ENCODE measurements at regions not wholly inside any gene's neighbourhood (a gene's known extent, or its start where the extent isn't known, plus 50 kb on each side); places are given as distances from the start of the nearest gene placed in this dataset.

- H3K36me3 ChIP-seq (replicated peaks in 1 of 2): no peaks in the 10 kb centered on the region
- no peaks in the 10 kb centered on the region for H3K4me1 ChIP-seq (replicated peaks in 1 of 2)
- H3K27ac ChIP-seq: no peak overlapping the region
- H3K4me3 ChIP-seq: no peak overlapping the region
- WGBS, 4 donors: 72 to 84% (median 75%) methylated on average over 4 to 5 of the region's 5 CpGs
- TF ChIP-seq POLR2A (IDR thresholded peaks at IDR 0.05) (no peak), CTCF (IDR thresholded peaks at IDR 0.05) (no peak)
- no peaks in the 10 kb centered on the region for H3K9me3 ChIP-seq (replicated peaks in 1 of 3)
- intact Hi-C loops (cut with DNase I): no loop called here
- no peak for DNase-seq
- no peaks in the 10 kb centered on the region for H3K27me3 ChIP-seq
Observed at GRCh38 chr4:186782302-186782701, 58.6 kb upstream of the FAT1 start.

GRCh38 chr4:186787536-186787935, 63.9 kb upstream of the FAT1 start:
- Histone ChIP-seq H3K27me3 (no peaks in the 10 kb centered on the region), H3K4me3 (no peak overlapping the region), H3K4me1 (replicated peaks in 1 of 2) (no peaks in the 10 kb centered on the region), H3K27ac (no peak overlapping the region), H3K9me3 (replicated peaks in 1 of 3) (no peaks in the 10 kb centered on the region), H3K36me3 (replicated peaks in 1 of 2) (no peaks in the 10 kb centered on the region)
- no peak for DNase-seq
- intact Hi-C loops (cut with DNase I): no loop called here
- TF ChIP-seq POLR2A (IDR thresholded peaks at IDR 0.05): no peak
- no peak for TF ChIP-seq CTCF (IDR thresholded peaks at IDR 0.05)
- 72 to 80% (median 74%) methylated on average over 5 of the region's 5 CpGs for WGBS, 4 donors

GRCh38 chr4:186789651-186790050, 66.0 kb upstream of the FAT1 start:
- intact Hi-C loops (cut with DNase I): no loop called here

GRCh38 chr4:186790630-186791029, 67.0 kb upstream of the FAT1 start:
- Histone ChIP-seq H3K4me1 (replicated peaks in 1 of 2) (no peaks in the 10 kb centered on the region), H3K36me3 (replicated peaks in 1 of 2) (no peaks in the 10 kb centered on the region), H3K27ac (no peak overlapping the region), H3K9me3 (replicated peaks in 1 of 3) (no peaks in the 10 kb centered on the region), H3K27me3 (no peaks in the 10 kb centered on the region), H3K4me3 (no peak overlapping the region)
- no peak for DNase-seq
- no peak for TF ChIP-seq POLR2A (IDR thresholded peaks at IDR 0.05)
- TF ChIP-seq CTCF (IDR thresholded peaks at IDR 0.05): no peak
- intact Hi-C loops (cut with DNase I): no loop called here

More at GRCh38 chr4:186789651-186790050, 66.0 kb upstream of the FAT1 start:
- Histone ChIP-seq H3K9me3 (replicated peaks in 1 of 3) (no peaks in the 10 kb centered on the region), H3K36me3 (replicated peaks in 1 of 2) (no peaks in the 10 kb centered on the region), H3K4me1 (replicated peaks in 1 of 2) (no peaks in the 10 kb centered on the region), H3K27ac (no peak overlapping the region), H3K27me3 (no peaks in the 10 kb centered on the region), H3K4me3 (no peak overlapping the region)
- DNase-seq: no peak
- WGBS, 4 donors: 77 to 84% (median 81%) methylated on average over 3 of the region's 3 CpGs
- TF ChIP-seq POLR2A (IDR thresholded peaks at IDR 0.05) (no peak), CTCF (IDR thresholded peaks at IDR 0.05) (no peak)
